GM21447 (cell line): ENCODE measurements at regions not wholly inside any gene's neighbourhood (a gene's known extent, or its start where the extent isn't known, plus 50 kb on each side); places are given as distances from the start of the nearest gene placed in this dataset.
"Not testable (repeated sequence)": the region's sequence is repeated elsewhere in the genome, so short reads cannot be mapped to it uniquely, and the experiment has no call there.

Experiments
- ATAC-seq: cut with Tn5 transposase; IDR thresholded peaks from one replicate; pipeline ENCODE4 v1.9.1; 2021; ENCODE audit not compliant: unreplicated experiment

- ATAC-seq, result no peak
Measured at GRCh38 chr1:199808110-199808870, 219.2 kb upstream of the NR5A2 start.

GRCh38 chr1:199809311-199809710 lies 218.2 kb upstream of the NR5A2 start:
- ATAC-seq, result no peak

- no peak for ATAC-seq
Measured at GRCh38 chr1:199811163-199811562, 216.3 kb upstream of the NR5A2 start.

- ATAC-seq, result no peak
Measured at GRCh38 chr1:199813198-199813597, 214.3 kb upstream of the NR5A2 start.

GRCh38 chr1:199815947-199816346 lies 211.6 kb upstream of the NR5A2 start:
- no peak for ATAC-seq

- ATAC-seq, result no peak
Measured at GRCh38 chr1:199817266-199817665, 210.2 kb upstream of the NR5A2 start.

GRCh38 chr1:199821029-199821779 lies 206.3 kb upstream of the NR5A2 start:
- ATAC-seq, result no peak

- ATAC-seq, result no peak
Measured at GRCh38 chr1:199832451-199832850, 195.1 kb upstream of the NR5A2 start.

GRCh38 chr1:199834711-199835110 lies 192.8 kb upstream of the NR5A2 start:
- ATAC-seq, result no peak

GRCh38 chr1:199836430-199836829 lies 191.1 kb upstream of the NR5A2 start:
- ATAC-seq, result no peak

- no peak for ATAC-seq
Measured at GRCh38 chr1:199837321-199837720, 190.2 kb upstream of the NR5A2 start.

GRCh38 chr1:199839608-199840007 lies 187.9 kb upstream of the NR5A2 start:
- ATAC-seq, result not testable (repeated sequence)

- ATAC-seq, result not testable (repeated sequence)
Measured at GRCh38 chr1:199843096-199843495, 184.4 kb upstream of the NR5A2 start.

- ATAC-seq, result no peak
Measured at GRCh38 chr1:199843861-199844260, 183.6 kb upstream of the NR5A2 start.

- no peak for ATAC-seq
Measured at GRCh38 chr1:199847021-199847420, 180.5 kb upstream of the NR5A2 start.

GRCh38 chr1:199851439-199852140 lies 175.9 kb upstream of the NR5A2 start:
- no peak for ATAC-seq

GRCh38 chr1:199854686-199855321 lies 172.7 kb upstream of the NR5A2 start:
- no peak for ATAC-seq

- ATAC-seq, result no peak
Measured at GRCh38 chr1:199855580-199855979, 171.9 kb upstream of the NR5A2 start.

- ATAC-seq, result no peak
Measured at GRCh38 chr1:199856216-199856780, 171.2 kb upstream of the NR5A2 start.

GRCh38 chr1:199857108-199857507 lies 170.4 kb upstream of the NR5A2 start:
- ATAC-seq, result no peak

- no peak for ATAC-seq
Measured at GRCh38 chr1:199857516-199857915, 170.0 kb upstream of the NR5A2 start.
